ENCODE measurements at regions not wholly inside any gene's neighbourhood (a gene's known extent, or its start where the extent isn't known, plus 50 kb on each side); places are given as distances from the start of the nearest gene placed in this dataset.

GRCh38 chr20:51987812-51988211 lies 185.5 kb upstream of the SALL4 start:
- TF ChIP-seq CREB1 (IDR thresholded peaks at IDR 0.05; ENCODE audit: low read depth) (no peak), TEAD4 (IDR thresholded peaks at IDR 0.05) (no peak), TCF12 (IDR thresholded peaks at IDR 0.05; ENCODE audit: low read depth) (no peak), TAF1 (IDR thresholded peaks at IDR 0.05; ENCODE audit: low read depth) (no peak), CEBPB (IDR thresholded peaks at IDR 0.05) (no peak), ZBTB7A (IDR thresholded peaks at IDR 0.05; ENCODE audit: low read depth) (no peak), EGR1 (IDR thresholded peaks at IDR 0.05) (no peak), YY1 (IDR thresholded peaks at IDR 0.05; ENCODE audit: low read depth) (no peak), NFIC (IDR thresholded peaks at IDR 0.05) (no peak)
- TF ChIP-seq, protein P1, sequence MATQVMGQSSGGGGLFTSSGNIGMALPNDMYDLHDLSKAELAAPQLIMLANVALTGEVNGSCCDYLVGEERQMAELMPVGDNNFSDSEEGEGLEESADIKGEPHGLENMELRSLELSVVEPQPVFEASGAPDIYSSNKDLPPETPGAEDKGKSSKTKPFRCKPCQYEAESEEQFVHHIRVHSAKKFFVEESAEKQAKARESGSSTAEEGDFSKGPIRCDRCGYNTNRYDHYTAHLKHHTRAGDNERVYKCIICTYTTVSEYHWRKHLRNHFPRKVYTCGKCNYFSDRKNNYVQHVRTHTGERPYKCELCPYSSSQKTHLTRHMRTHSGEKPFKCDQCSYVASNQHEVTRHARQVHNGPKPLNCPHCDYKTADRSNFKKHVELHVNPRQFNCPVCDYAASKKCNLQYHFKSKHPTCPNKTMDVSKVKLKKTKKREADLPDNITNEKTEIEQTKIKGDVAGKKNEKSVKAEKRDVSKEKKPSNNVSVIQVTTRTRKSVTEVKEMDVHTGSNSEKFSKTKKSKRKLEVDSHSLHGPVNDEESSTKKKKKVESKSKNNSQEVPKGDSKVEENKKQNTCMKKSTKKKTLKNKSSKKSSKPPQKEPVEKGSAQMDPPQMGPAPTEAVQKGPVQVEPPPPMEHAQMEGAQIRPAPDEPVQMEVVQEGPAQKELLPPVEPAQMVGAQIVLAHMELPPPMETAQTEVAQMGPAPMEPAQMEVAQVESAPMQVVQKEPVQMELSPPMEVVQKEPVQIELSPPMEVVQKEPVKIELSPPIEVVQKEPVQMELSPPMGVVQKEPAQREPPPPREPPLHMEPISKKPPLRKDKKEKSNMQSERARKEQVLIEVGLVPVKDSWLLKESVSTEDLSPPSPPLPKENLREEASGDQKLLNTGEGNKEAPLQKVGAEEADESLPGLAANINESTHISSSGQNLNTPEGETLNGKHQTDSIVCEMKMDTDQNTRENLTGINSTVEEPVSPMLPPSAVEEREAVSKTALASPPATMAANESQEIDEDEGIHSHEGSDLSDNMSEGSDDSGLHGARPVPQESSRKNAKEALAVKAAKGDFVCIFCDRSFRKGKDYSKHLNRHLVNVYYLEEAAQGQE (IDR thresholded peaks at IDR 0.05; ENCODE audit: low read depth): no peak
- TF ChIP-seq, protein P2, sequence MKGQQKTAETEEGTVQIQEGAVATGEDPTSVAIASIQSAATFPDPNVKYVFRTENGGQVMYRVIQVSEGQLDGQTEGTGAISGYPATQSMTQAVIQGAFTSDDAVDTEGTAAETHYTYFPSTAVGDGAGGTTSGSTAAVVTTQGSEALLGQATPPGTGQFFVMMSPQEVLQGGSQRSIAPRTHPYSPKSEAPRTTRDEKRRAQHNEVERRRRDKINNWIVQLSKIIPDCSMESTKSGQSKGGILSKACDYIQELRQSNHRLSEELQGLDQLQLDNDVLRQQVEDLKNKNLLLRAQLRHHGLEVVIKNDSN (IDR thresholded peaks at IDR 0.05): no peak

DNA sequence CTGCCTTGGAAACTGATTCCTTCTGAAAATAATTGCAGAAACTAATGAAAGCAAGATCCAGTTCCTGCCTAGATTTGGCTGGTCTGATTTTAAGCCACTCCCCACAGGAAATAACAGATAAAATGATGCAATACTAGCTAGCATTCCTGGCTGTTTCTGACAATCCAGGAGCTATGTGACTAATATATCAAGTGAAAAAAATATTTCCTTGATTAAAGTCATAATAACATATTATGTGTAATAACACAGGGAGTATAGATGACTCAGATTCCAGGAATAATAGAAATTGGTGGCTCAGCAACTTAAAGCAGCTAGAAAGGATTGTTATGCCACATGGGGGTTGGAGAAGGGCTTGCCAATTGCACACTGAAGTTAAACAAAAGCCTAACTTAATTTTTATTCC lies 182.7 kb upstream of the SALL4 start:
- TF ChIP-seq NFIC (IDR thresholded peaks at IDR 0.05): no peak; the same call in 1 of the 2 replicates
- TF ChIP-seq TCF12 (IDR thresholded peaks at IDR 0.05; ENCODE audit: low read depth): peak; percentile 61; the same call in 1 of the 2 replicates
- no peak for TF ChIP-seq RAD21 (IDR thresholded peaks at IDR 0.05; ENCODE audit: low read depth)
- no peak for TF ChIP-seq TAF1 (IDR thresholded peaks at IDR 0.05; ENCODE audit: low read depth)
- TF ChIP-seq FOXM1 (IDR thresholded peaks at IDR 0.05; ENCODE audit: borderline replicate concordance, low read depth): peak; percentile 42; the same call in 1 of the 2 replicates
- TF ChIP-seq YY1 (IDR thresholded peaks at IDR 0.05; ENCODE audit: low read depth): no peak
- peak; percentile 19; the same call in 1 of the 2 replicates for TF ChIP-seq MAX (IDR thresholded peaks at IDR 0.05)
- TF ChIP-seq CEBPB (IDR thresholded peaks at IDR 0.05): peak; percentile 98
- TF ChIP-seq, protein P2 (IDR thresholded peaks at IDR 0.05): no peak
- no peak for TF ChIP-seq CREB1 (IDR thresholded peaks at IDR 0.05; ENCODE audit: low read depth)
- peak; percentile 64; the same call in 1 of the 2 replicates for TF ChIP-seq EP300 (IDR thresholded peaks at IDR 0.05; ENCODE audit: borderline replicate concordance)
- TF ChIP-seq ZBTB7A (IDR thresholded peaks at IDR 0.05; ENCODE audit: low read depth): no peak
- peak; percentile 75 for TF ChIP-seq TEAD4 (IDR thresholded peaks at IDR 0.05)
- no peak for TF ChIP-seq EGR1 (IDR thresholded peaks at IDR 0.05)
- TF ChIP-seq, protein P1 (IDR thresholded peaks at IDR 0.05; ENCODE audit: low read depth): no peak

GRCh38 chr20:51980277-51980676 lies 178.0 kb upstream of the SALL4 start:
- TF ChIP-seq TEAD4 (IDR thresholded peaks at IDR 0.05): no peak

- TF ChIP-seq CEBPB (IDR thresholded peaks at IDR 0.05): no peak
- TF ChIP-seq YY1 (IDR thresholded peaks at IDR 0.05; ENCODE audit: low read depth): no peak
- TF ChIP-seq EGR1 (IDR thresholded peaks at IDR 0.05): no peak
- no peak for TF ChIP-seq TCF12 (IDR thresholded peaks at IDR 0.05; ENCODE audit: low read depth)
- TF ChIP-seq FOXM1 (IDR thresholded peaks at IDR 0.05; ENCODE audit: borderline replicate concordance, low read depth): no peak
- no peak for TF ChIP-seq RAD21 (IDR thresholded peaks at IDR 0.05; ENCODE audit: low read depth)
- no peak for TF ChIP-seq ZBTB7A (IDR thresholded peaks at IDR 0.05; ENCODE audit: low read depth)
- TF ChIP-seq MAX (IDR thresholded peaks at IDR 0.05): no peak
- no peak for TF ChIP-seq TAF1 (IDR thresholded peaks at IDR 0.05; ENCODE audit: low read depth)
- no peak for TF ChIP-seq EP300 (IDR thresholded peaks at IDR 0.05; ENCODE audit: borderline replicate concordance)
These were observed 176.9 kb upstream of the SALL4 start for GRCh38 chr20:51979226-51979625.

DNA sequence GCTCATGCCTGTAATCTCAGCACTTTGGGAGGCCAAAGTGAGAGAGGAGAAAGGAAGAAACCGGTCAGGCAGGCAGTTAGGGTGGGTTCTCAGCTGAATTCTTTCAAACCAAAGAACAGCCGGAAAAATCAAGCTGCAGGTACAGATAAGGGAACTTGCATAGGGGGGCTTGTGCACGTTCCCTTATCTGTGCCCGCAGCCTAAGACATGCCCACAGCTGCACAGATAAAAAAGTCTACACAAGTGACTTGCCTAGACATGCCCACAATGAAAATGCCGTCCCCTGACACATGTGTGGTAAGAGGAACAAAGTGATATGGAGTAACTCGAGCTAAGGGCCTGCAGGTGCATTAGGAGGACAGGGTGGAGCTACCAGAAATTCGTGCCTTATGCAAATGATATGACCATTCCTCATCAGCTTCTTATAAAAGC lies 175.8 kb upstream of the SALL4 start:
- TF ChIP-seq NFIC (IDR thresholded peaks at IDR 0.05): no peak
- TF ChIP-seq ZBTB7A (IDR thresholded peaks at IDR 0.05; ENCODE audit: low read depth): no peak
- no peak for TF ChIP-seq EP300 (IDR thresholded peaks at IDR 0.05; ENCODE audit: borderline replicate concordance)
- TF ChIP-seq EGR1 (IDR thresholded peaks at IDR 0.05): no peak
- TF ChIP-seq YY1 (IDR thresholded peaks at IDR 0.05; ENCODE audit: low read depth): no peak
- TF ChIP-seq TAF1 (IDR thresholded peaks at IDR 0.05; ENCODE audit: low read depth): no peak
- no peak for TF ChIP-seq MAX (IDR thresholded peaks at IDR 0.05)
- TF ChIP-seq FOXM1 (IDR thresholded peaks at IDR 0.05; ENCODE audit: borderline replicate concordance, low read depth): no peak
- no peak for TF ChIP-seq TEAD4 (IDR thresholded peaks at IDR 0.05)

GRCh38 chr20:51972056-51972455 lies 169.7 kb upstream of the SALL4 start:
- TF ChIP-seq FOXM1 (IDR thresholded peaks at IDR 0.05; ENCODE audit: borderline replicate concordance, low read depth) (no peak), TEAD4 (IDR thresholded peaks at IDR 0.05) (no peak), CREB1 (IDR thresholded peaks at IDR 0.05; ENCODE audit: low read depth) (no peak), NFIC (IDR thresholded peaks at IDR 0.05) (no peak), TCF12 (IDR thresholded peaks at IDR 0.05; ENCODE audit: low read depth) (no peak), TAF1 (IDR thresholded peaks at IDR 0.05; ENCODE audit: low read depth) (no peak), CEBPB (IDR thresholded peaks at IDR 0.05) (no peak), YY1 (IDR thresholded peaks at IDR 0.05; ENCODE audit: low read depth) (no peak), ZBTB7A (IDR thresholded peaks at IDR 0.05; ENCODE audit: low read depth) (no peak), EP300 (IDR thresholded peaks at IDR 0.05; ENCODE audit: borderline replicate concordance) (no peak), RAD21 (IDR thresholded peaks at IDR 0.05; ENCODE audit: low read depth) (no peak), MAX (IDR thresholded peaks at IDR 0.05) (no peak), EGR1 (IDR thresholded peaks at IDR 0.05) (no peak)
- TF ChIP-seq, protein P1 (IDR thresholded peaks at IDR 0.05; ENCODE audit: low read depth): no peak
- TF ChIP-seq, protein P2 (IDR thresholded peaks at IDR 0.05): no peak

Measured in Ishikawa (cell line).